Activated CD4-positive, alpha-beta T cell treated with anti-CD3 and anti-CD28 coated beads for 24 hours (primary cell): ENCODE measurements at regions not wholly inside any gene's neighbourhood (a gene's known extent, or its start where the extent isn't known, plus 50 kb on each side); places are given as distances from the start of the nearest gene placed in this dataset.

ENCODE experiments used
- DNase-seq, 2 donors: peaks; one replicate each; pipeline ENCODE4 v3.0.0-alpha.2; 2020; ENCODE audit warnings: low read depth in 2 of 2

- DNase-seq: no peak
These were observed 138.9 kb downstream of the PTH2R start for GRCh38 chr2:208545403-208546042.

GRCh38 chr2:208546107-208546506 lies 139.5 kb downstream of the PTH2R start:
- no peak for DNase-seq

- DNase-seq: no peak
These were observed 140.5 kb downstream of the PTH2R start for GRCh38 chr2:208546860-208547650.

GRCh38 chr2:208548700-208549099 lies 142.1 kb downstream of the PTH2R start:
- DNase-seq: no peak

- DNase-seq: no peak
These were observed 143.1 kb downstream of the PTH2R start for GRCh38 chr2:208549546-208550158.

- DNase-seq: no peak
These were observed 146.4 kb downstream of the PTH2R start for GRCh38 chr2:208552943-208553342.

- DNase-seq: no peak
These were observed 150.4 kb downstream of the PTH2R start for GRCh38 chr2:208556983-208557484.

- no peak for DNase-seq
These were observed 159.3 kb downstream of the PTH2R start for GRCh38 chr2:208565690-208566416.

- no peak for DNase-seq
These were observed 161.6 kb downstream of the PTH2R start for GRCh38 chr2:208568203-208568602.

- no peak for DNase-seq
These were observed 163.5 kb downstream of the PTH2R start for GRCh38 chr2:208570066-208570465.

- DNase-seq: no peak
These were observed 164.5 kb downstream of the PTH2R start for GRCh38 chr2:208570851-208571763.

- no peak for DNase-seq
These were observed 165.2 kb downstream of the PTH2R start for GRCh38 chr2:208571764-208572131.

GRCh38 chr2:208573569-208573968 lies 167.0 kb downstream of the PTH2R start:
- no peak for DNase-seq

- no peak for DNase-seq
These were observed 173.1 kb downstream of the PTH2R start for GRCh38 chr2:208579678-208580077.

GRCh38 chr2:208584378-208584985 lies 177.9 kb downstream of the PTH2R start:
- DNase-seq: no peak

GRCh38 chr2:208586516-208586915 lies 179.9 kb downstream of the PTH2R start:
- no peak for DNase-seq

- DNase-seq: no peak
These were observed 188.2 kb downstream of the PTH2R start for GRCh38 chr2:208594642-208595385.

- no peak for DNase-seq
These were observed 189.0 kb downstream of the PTH2R start for GRCh38 chr2:208595386-208596275.

- no peak for DNase-seq
These were observed 201.1 kb downstream of the PTH2R start for GRCh38 chr2:208607694-208608093.
